Trophoblast cell (in vitro differentiated cells and primary cell): ENCODE measurements at regions not wholly inside any gene's neighbourhood (a gene's known extent, or its start where the extent isn't known, plus 50 kb on each side); places are given as distances from the start of the nearest gene placed in this dataset.

Experiments
- DNase-seq, 2 donors: peaks; one replicate each; pipeline ENCODE4 v3.0.0-alpha.2; 2016
- H2AFZ ChIP-seq: 2 replicates; pipeline ENCODE4 v1.6.1; 2013; ENCODE audit warnings: low read length, moderate library complexity, mild to moderate bottlenecking; ENCODE audit not compliant: insufficient read depth, poor library complexity
- H2AK5ac ChIP-seq: 2 replicates; pipeline ENCODE4 v1.6.1; 2013; ENCODE audit warnings: mild to moderate bottlenecking, low read length
- H2BK120ac ChIP-seq: 2 replicates; pipeline ENCODE4 v1.6.1; 2013; ENCODE audit warnings: low read length, mild to moderate bottlenecking, moderate library complexity; ENCODE audit not compliant: insufficient read depth, poor library complexity
- H2BK12ac ChIP-seq: 2 replicates; pipeline ENCODE4 v1.6.1; 2013; ENCODE audit warnings: mild to moderate bottlenecking, low read length, moderate library complexity
- H2BK5ac ChIP-seq: 2 replicates; pipeline ENCODE4 v1.6.1; 2013; ENCODE audit warnings: low read length, low read depth, moderate library complexity, mild to moderate bottlenecking; ENCODE audit not compliant: poor library complexity
- H3K14ac ChIP-seq: 2 replicates; pipeline ENCODE4 v1.6.1; 2013; ENCODE audit warnings: mild to moderate bottlenecking, low read length
- H3K18ac ChIP-seq: 2 replicates; pipeline ENCODE4 v1.6.1; 2013; ENCODE audit warnings: mild to moderate bottlenecking, low read length
- H3K23ac ChIP-seq: 2 replicates; pipeline ENCODE4 v1.6.1; 2013; ENCODE audit warnings: low read length
- H3K27ac ChIP-seq: 2 replicates; pipeline ENCODE4 v1.5.1; 2013; ENCODE audit warnings: low read depth, mild to moderate bottlenecking, inconsistent platforms, low read length, moderate library complexity
- H3K27me3 ChIP-seq: 2 replicates; pipeline ENCODE4 v1.6.1; 2013; ENCODE audit warnings: inconsistent platforms, mild to moderate bottlenecking, low read length, moderate library complexity; ENCODE audit not compliant: insufficient read depth
- H3K36me3 ChIP-seq, 2 experiments: 1 replicate in 1 of 2; 2 replicates in 1 of 2; pipeline ENCODE4 v1.6.1; 2013; ENCODE audit warnings: low read length in 2 of 2, mild to moderate bottlenecking in 2 of 2, moderate library complexity in 1 of 2; ENCODE audit not compliant: insufficient read depth in 2 of 2, control insufficient read depth in 1 of 2
- H3K4ac ChIP-seq: 2 replicates; pipeline ENCODE4 v1.6.1; 2013; ENCODE audit warnings: low read depth, mild to moderate bottlenecking, low read length, moderate library complexity
- H3K4me1 ChIP-seq, 2 experiments: 1 replicate in 1 of 2; 2 replicates in 1 of 2; pipeline ENCODE4 v1.6.1; 2013; ENCODE audit warnings: low read length in 2 of 2, mild to moderate bottlenecking in 2 of 2, moderate library complexity in 1 of 2; ENCODE audit not compliant: insufficient read depth in 2 of 2, control insufficient read depth in 1 of 2
- H3K4me2 ChIP-seq: 2 replicates; pipeline ENCODE4 v1.6.1; 2013; ENCODE audit warnings: inconsistent platforms, mild to moderate bottlenecking, low read length, moderate library complexity
- H3K4me3 ChIP-seq: 2 replicates; pipeline ENCODE4 v1.5.1; 2013; ENCODE audit warnings: mild to moderate bottlenecking, low read depth, low read length, inconsistent platforms
- H3K79me1 ChIP-seq: one replicate; pipeline ENCODE4 v1.6.1; 2013; ENCODE audit warnings: low read length
- H3K79me2 ChIP-seq: 2 replicates; pipeline ENCODE4 v1.6.1; 2013; ENCODE audit warnings: low read length, mild to moderate bottlenecking; ENCODE audit not compliant: control insufficient read depth, insufficient read depth, poor library complexity
- H3K9ac ChIP-seq: 2 replicates; pipeline ENCODE4 v1.6.1; 2013; ENCODE audit warnings: mild to moderate bottlenecking, low read length
- H3K9me3 ChIP-seq: 2 replicates; pipeline ENCODE4 v1.6.1; 2013; ENCODE audit warnings: low read depth, mild to moderate bottlenecking, control low read depth, inconsistent platforms, low read length; ENCODE audit not compliant: insufficient read depth
- H4K12ac ChIP-seq: 2 replicates; pipeline ENCODE4 v1.6.1; 2013; ENCODE audit warnings: low read depth, mild to moderate bottlenecking, low read length, moderate library complexity
- H4K8ac ChIP-seq: 2 replicates; pipeline ENCODE4 v1.6.1; 2013; ENCODE audit warnings: low read depth, mild to moderate bottlenecking, low read length, moderate library complexity
- H4K91ac ChIP-seq: one replicate; pipeline ENCODE4 v1.6.1; 2013; ENCODE audit warnings: low read depth, mild to moderate bottlenecking, low read length, moderate library complexity
- WGBS: extraction: QIAGEN DNeasy Blood & Tissue Kit; methylation state at CpG from one replicate; pipeline ENCODE4 v1.1.7; 2013; ENCODE audit warnings: missing lambda C conversion rate; ENCODE audit not compliant: insufficient read length, insufficient coverage; ENCODE audit errors: extremely low coverage; 5-methylcytosine and 5-hydroxymethylcytosine counted together

DNA sequence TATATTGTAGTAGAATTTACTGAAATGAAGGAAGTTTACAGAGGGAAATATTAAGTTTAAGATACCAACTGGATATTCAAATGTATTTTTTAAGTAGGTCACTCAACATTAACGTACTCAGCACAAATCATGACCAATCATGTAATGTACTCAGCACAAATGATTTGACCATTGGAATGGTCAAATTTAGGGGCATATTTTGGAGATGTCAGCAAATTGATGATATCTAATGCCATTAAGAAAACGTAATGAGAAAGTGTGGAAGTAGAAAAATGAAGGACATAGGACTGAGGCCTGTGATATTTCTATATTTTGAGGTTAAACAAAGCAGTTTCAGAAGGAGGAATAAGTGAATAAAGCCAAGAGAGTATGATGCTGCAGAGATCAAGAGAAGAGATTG lies 334.8 kb downstream of the KIF2B start:
- no peak overlapping the region for H2AK5ac ChIP-seq
- H3K23ac ChIP-seq = no peak overlapping the region
- WGBS = no CpG with 5 or more reads among the region's 2 CpGs
- H3K4ac ChIP-seq = no peak overlapping the region
- H4K91ac ChIP-seq = no peak overlapping the region
- no peaks in the 10 kb centered on the region for H3K79me2 ChIP-seq
- H3K27me3 ChIP-seq = no peaks in the 10 kb centered on the region
- no peak overlapping the region for H3K4me2 ChIP-seq
- H4K12ac ChIP-seq = no peak overlapping the region
- H4K8ac ChIP-seq = no peak overlapping the region
- H3K27ac ChIP-seq = no peak overlapping the region
- no peak overlapping the region for H2BK5ac ChIP-seq
- H3K4me3 ChIP-seq = no peak overlapping the region
- H3K9ac ChIP-seq = no peak overlapping the region
- no peak overlapping the region for H3K18ac ChIP-seq
- no peak overlapping the region for H2BK12ac ChIP-seq
- no peaks in the 10 kb centered on the region for H3K79me1 ChIP-seq
- no peaks in the 10 kb centered on the region for H3K36me3 ChIP-seq
- H3K14ac ChIP-seq = no peak overlapping the region
- no peak overlapping the region for H2BK120ac ChIP-seq
- H3K4me1 ChIP-seq = no peaks in the 10 kb centered on the region
- DNase-seq = no peak
- H2AFZ ChIP-seq = no peak overlapping the region
- H3K9me3 ChIP-seq = no peaks in the 10 kb centered on the region

- no CpG with 5 or more reads among the region's 3 CpGs for WGBS
- Histone ChIP-seq H3K79me1 (no peaks in the 10 kb centered on the region), H3K9ac (no peak overlapping the region), H3K4me1 (no peaks in the 10 kb centered on the region), H3K27ac (no peak overlapping the region), H2AFZ (no peak overlapping the region), H4K12ac (no peak overlapping the region), H3K18ac (no peak overlapping the region), H3K23ac (no peak overlapping the region), H3K4me2 (no peak overlapping the region), H3K27me3 (no peaks in the 10 kb centered on the region), H2BK5ac (no peak overlapping the region), H2AK5ac (no peak overlapping the region), H4K91ac (no peak overlapping the region), H3K14ac (no peak overlapping the region), H3K36me3 (no peaks in the 10 kb centered on the region), H3K79me2 (no peaks in the 10 kb centered on the region), H3K4ac (no peak overlapping the region), H2BK120ac (no peak overlapping the region), H4K8ac (no peak overlapping the region), H3K4me3 (no peak overlapping the region), H3K9me3 (no peaks in the 10 kb centered on the region), H2BK12ac (no peak overlapping the region)
- DNase-seq = peak; percentile 1 to 38
Observed at GRCh38 chr17:54172096-54172984, 349.6 kb downstream of the KIF2B start.

DNA sequence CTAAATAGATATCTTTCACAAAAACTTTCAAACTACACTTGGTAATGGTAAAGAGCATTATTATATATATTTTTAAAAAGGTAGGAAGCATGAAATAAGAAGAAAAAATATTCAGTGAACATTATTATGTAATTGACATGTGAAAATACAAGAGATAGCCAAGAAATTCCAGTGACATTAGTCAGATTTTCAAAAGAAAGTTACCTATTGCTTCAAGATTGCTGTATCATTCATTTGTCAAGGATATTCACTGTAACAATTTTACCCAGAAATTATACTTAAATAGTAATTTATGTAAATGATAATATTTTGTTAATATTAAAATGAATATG lies 350.2 kb downstream of the KIF2B start:
- H2BK120ac ChIP-seq = no peak overlapping the region
- H3K9ac ChIP-seq = no peak overlapping the region
- no peaks in the 10 kb centered on the region for H3K36me3 ChIP-seq
- H3K27ac ChIP-seq = no peak overlapping the region
- H2AFZ ChIP-seq = no peak overlapping the region
- no peaks in the 10 kb centered on the region for H3K27me3 ChIP-seq
- H2BK5ac ChIP-seq = no peak overlapping the region
- no peaks in the 10 kb centered on the region for H3K79me2 ChIP-seq
- no peak overlapping the region for H3K4me3 ChIP-seq
- H3K23ac ChIP-seq = no peak overlapping the region
- H3K4ac ChIP-seq = no peak overlapping the region
- H4K8ac ChIP-seq = no peak overlapping the region
- H3K4me1 ChIP-seq = no peaks in the 10 kb centered on the region
- DNase-seq = peak in 1 of 2 donors; percentile 3
- no peak overlapping the region for H3K14ac ChIP-seq
- H3K18ac ChIP-seq = no peak overlapping the region
- no peak overlapping the region for H2AK5ac ChIP-seq
- H2BK12ac ChIP-seq = no peak overlapping the region
- no peak overlapping the region for H4K91ac ChIP-seq
- H3K9me3 ChIP-seq = no peaks in the 10 kb centered on the region
- no peak overlapping the region for H3K4me2 ChIP-seq
- H4K12ac ChIP-seq = no peak overlapping the region
- no peaks in the 10 kb centered on the region for H3K79me1 ChIP-seq

- Histone ChIP-seq H2BK120ac (no peak overlapping the region), H2BK5ac (no peak overlapping the region), H3K27ac (no peak overlapping the region), H4K91ac (no peak overlapping the region), H3K4ac (no peak overlapping the region), H3K4me1 (no peaks in the 10 kb centered on the region), H3K14ac (no peak overlapping the region), H2BK12ac (no peak overlapping the region), H3K27me3 (no peaks in the 10 kb centered on the region), H3K36me3 (no peaks in the 10 kb centered on the region), H2AK5ac (no peak overlapping the region), H2AFZ (no peak overlapping the region), H3K9ac (no peak overlapping the region), H4K12ac (no peak overlapping the region), H3K79me2 (no peaks in the 10 kb centered on the region), H4K8ac (no peak overlapping the region), H3K18ac (no peak overlapping the region), H3K79me1 (no peaks in the 10 kb centered on the region), H3K23ac (no peak overlapping the region), H3K9me3 (no peaks in the 10 kb centered on the region), H3K4me2 (no peak overlapping the region), H3K4me3 (no peak overlapping the region)
- no CpG with 5 or more reads among the region's 4 CpGs for WGBS
- no peak for DNase-seq
Observed at GRCh38 chr17:54177606-54178308, 355.0 kb downstream of the KIF2B start.
